BJ (cell line): ENCODE measurements at regions not wholly inside any gene's neighbourhood (a gene's known extent, or its start where the extent isn't known, plus 50 kb on each side); places are given as distances from the start of the nearest gene placed in this dataset.

ENCODE experiments used
- CTCF ChIA-PET: fragments of 350-600 bp; formaldehyde crosslinking; extraction: SDS; loops from one replicate; lab custom pipeline; 2021; ENCODE audit warnings: antibody characterized with exemption, inconsistent platforms; lab: Yijun Ruan, JAX
- POLR2A ChIA-PET: fragments of 300-600 bp; sonication (Branson Sonifier 250); formaldehyde crosslinking; extraction: SDS; loops from one replicate; lab custom pipeline; 2021; ENCODE audit warnings: antibody characterized with exemption; lab: Charles Lee
- DNase-seq: peaks from one replicate; pipeline ENCODE4 v3.0.0-alpha.2; 2011; ENCODE audit warnings: low read depth
- H3K27me3 ChIP-seq: 2 replicates; pipeline ENCODE4 v1.6.0; 2011; ENCODE audit warnings: low read length; ENCODE audit not compliant: control insufficient read depth, insufficient read depth
- H3K36me3 ChIP-seq: 2 replicates; pipeline ENCODE4 v1.5.1; 2011; ENCODE audit warnings: low read length; ENCODE audit not compliant: control insufficient read depth, insufficient read depth
- H3K4me3 ChIP-seq: 2 replicates; pipeline ENCODE4 v1.5.1; 2011; ENCODE audit warnings: low read depth, mild to moderate bottlenecking, control low read depth, low read length
- CTCF ChIP-seq: IDR thresholded peaks from 2 replicates; pipeline ENCODE4 v1.5.1; 2011; ENCODE audit warnings: low read depth, mild to moderate bottlenecking, control low read depth, inconsistent platforms, low read length, moderate library complexity; ENCODE audit not compliant: insufficient read depth

- Histone ChIP-seq H3K27me3 (0 out of 2 replicates have a peak, but pooled peaks cover 2% of the 10 kb centered on the region), H3K36me3 (no peaks in the 10 kb centered on the region), H3K4me3 (no peak overlapping the region)
- CTCF ChIA-PET = interaction anchor here (2.0 to 2.7 kb wide), 2 partner anchors 11 to 67 kb away, joined by 11 read pairs; no protein-coding TSS in a partner anchor
- POLR2A ChIA-PET = no interaction called here
- no peak for TF ChIP-seq CTCF
- DNase-seq = no peak
Measured at GRCh38 chr6:33959661-33960344, 156.0 kb upstream of the MLN start.

- H3K27me3 ChIP-seq = 0 out of 2 replicates have a peak, but pooled peaks cover 2% of the 10 kb centered on the region
Measured at GRCh38 chr6:33959329-33959651, 155.5 kb upstream of the MLN start.

GRCh38 chr6:33958526-33959328 lies 154.9 kb upstream of the MLN start:
- no peak overlapping the region for H3K4me3 ChIP-seq
- DNase-seq = no peak
- CTCF ChIA-PET = interaction anchor here (0.7 to 2.7 kb wide), 7 partner anchors 9 to 187 kb away, joined by 3 to 11 read pairs (median 3); no protein-coding TSS in a partner anchor
- H3K27me3 ChIP-seq = peaks cover 2% of the 10 kb centered on the region; the same call in 1 of the 2 replicates
- POLR2A ChIA-PET = no interaction called here
- TF ChIP-seq CTCF = peak; percentile 19
- H3K36me3 ChIP-seq = no peaks in the 10 kb centered on the region

More at GRCh38 chr6:33959329-33959651, 155.5 kb upstream of the MLN start:
- no peak for TF ChIP-seq CTCF
- no peak for DNase-seq
- Histone ChIP-seq H3K4me3 (no peak overlapping the region), H3K36me3 (no peaks in the 10 kb centered on the region)
- ChIA-PET POLR2A (no interaction called here), CTCF (interaction anchor here (0.7 to 2.7 kb wide), 4 partner anchors 8 to 188 kb away, joined by 3 to 11 read pairs (median 7); no protein-coding TSS in a partner anchor)

- no peak for DNase-seq
- ChIA-PET CTCF (interaction anchor here (0.8 to 2.7 kb wide), 5 partner anchors 9 to 69 kb away, joined by 3 to 11 read pairs (median 3); no protein-coding TSS in a partner anchor), POLR2A (no interaction called here)
- no peak for TF ChIP-seq CTCF
- Histone ChIP-seq H3K27me3 (peaks cover 2% of the 10 kb centered on the region; the same call in 1 of the 2 replicates), H3K36me3 (no peaks in the 10 kb centered on the region), H3K4me3 (no peak overlapping the region)
Measured at GRCh38 chr6:33957892-33958525, 154.2 kb upstream of the MLN start.
